ENCODE measurements at regions not wholly inside any gene's neighbourhood (a gene's known extent, or its start where the extent isn't known, plus 50 kb on each side); places are given as distances from the start of the nearest gene placed in this dataset.

- Histone ChIP-seq H3K9me3 (peaks cover 0 to 5% (median 0%) of the 10 kb centered on the region in 4 donors), H3K27me3 (no peaks in the 10 kb centered on the region), H3K4me3 (no peak overlapping the region), H3K27ac (no peak overlapping the region), H3K4me1 (no peaks in the 10 kb centered on the region), H3K36me3 (no peaks in the 10 kb centered on the region)
- DNase-seq: no peak
- TF ChIP-seq CTCF (IDR thresholded peaks at IDR 0.05) (no peak), POLR2A (IDR thresholded peaks at IDR 0.05) (no peak)
Measured at GRCh38 chr10:36324831-36325230, 682.7 kb upstream of the FZD8 start.

GRCh38 chr10:36313142-36313541 lies 671.0 kb upstream of the FZD8 start:
- no peak for DNase-seq
- Histone ChIP-seq H3K4me3 (no peak overlapping the region), H3K27me3 (no peaks in the 10 kb centered on the region), H3K36me3 (no peaks in the 10 kb centered on the region), H3K9me3 (no peaks in the 10 kb centered on the region), H3K27ac (no peak overlapping the region), H3K4me1 (no peaks in the 10 kb centered on the region)
- no peak for TF ChIP-seq CTCF (IDR thresholded peaks at IDR 0.05)
- no peak for TF ChIP-seq POLR2A (IDR thresholded peaks at IDR 0.05)

GRCh38 chr10:36303896-36304295 lies 661.8 kb upstream of the FZD8 start:
- Histone ChIP-seq H3K27ac (no peak overlapping the region), H3K27me3 (no peaks in the 10 kb centered on the region), H3K9me3 (no peaks in the 10 kb centered on the region), H3K4me3 (no peak overlapping the region), H3K4me1 (no peaks in the 10 kb centered on the region), H3K36me3 (no peaks in the 10 kb centered on the region)
- no peak for DNase-seq
- no peak for TF ChIP-seq CTCF (IDR thresholded peaks at IDR 0.05)
- TF ChIP-seq POLR2A (IDR thresholded peaks at IDR 0.05): no peak

- Histone ChIP-seq H3K9me3 (no peaks in the 10 kb centered on the region), H3K36me3 (no peaks in the 10 kb centered on the region), H3K27ac (no peak overlapping the region), H3K27me3 (no peaks in the 10 kb centered on the region), H3K4me3 (no peak overlapping the region), H3K4me1 (no peaks in the 10 kb centered on the region)
- DNase-seq: no peak
- TF ChIP-seq POLR2A (IDR thresholded peaks at IDR 0.05): no peak
- no peak for TF ChIP-seq CTCF (IDR thresholded peaks at IDR 0.05)
Measured at GRCh38 chr10:36302086-36302485, 660.0 kb upstream of the FZD8 start.

- Histone ChIP-seq H3K4me1 (no peaks in the 10 kb centered on the region), H3K27ac (no peak overlapping the region), H3K9me3 (no peaks in the 10 kb centered on the region), H3K4me3 (no peak overlapping the region), H3K27me3 (no peaks in the 10 kb centered on the region), H3K36me3 (no peaks in the 10 kb centered on the region)
- no peak for TF ChIP-seq POLR2A (IDR thresholded peaks at IDR 0.05)
- no peak for TF ChIP-seq CTCF (IDR thresholded peaks at IDR 0.05)
- DNase-seq: no peak
Measured at GRCh38 chr10:36301539-36301938, 659.4 kb upstream of the FZD8 start.

GRCh38 chr10:36301139-36301538 lies 659.0 kb upstream of the FZD8 start:
- H3K4me1 ChIP-seq: no peaks in the 10 kb centered on the region
- no peaks in the 10 kb centered on the region for H3K36me3 ChIP-seq
- H3K27ac ChIP-seq: no peak overlapping the region
- no peaks in the 10 kb centered on the region for H3K27me3 ChIP-seq
- H3K4me3 ChIP-seq: no peak overlapping the region
- no peak for DNase-seq
- no peaks in the 10 kb centered on the region for H3K9me3 ChIP-seq
- TF ChIP-seq CTCF (IDR thresholded peaks at IDR 0.05) (no peak), POLR2A (IDR thresholded peaks at IDR 0.05) (no peak)

Measured in Peyer's patch (tissue), 4 donors.